GM12874 (cell line): ENCODE measurements at regions not wholly inside any gene's neighbourhood (a gene's known extent, or its start where the extent isn't known, plus 50 kb on each side); places are given as distances from the start of the nearest gene placed in this dataset.

ENCODE experiments used
- CTCF ChIP-seq: IDR thresholded peaks from 2 replicates; pipeline ENCODE4 v1.5.1; 2011; ENCODE audit warnings: low read depth, mild to moderate bottlenecking, control low read depth, low read length, moderate library complexity; ENCODE audit not compliant: insufficient read depth

GRCh38 chr6:126641641-126642040 lies 301.7 kb downstream of the CENPW start:
- no peak for TF ChIP-seq CTCF

GRCh38 chr6:126643352-126643751 lies 303.4 kb downstream of the CENPW start:
- TF ChIP-seq CTCF = no peak

- TF ChIP-seq CTCF = no peak
Observed at GRCh38 chr6:126650931-126651330, 311.0 kb downstream of the CENPW start.

- peak; percentile 28; the same call in 1 of the 2 replicates for TF ChIP-seq CTCF
Observed at GRCh38 chr6:126657561-126658175, 317.8 kb downstream of the CENPW start.

- no peak for TF ChIP-seq CTCF
Observed at GRCh38 chr6:126660376-126660775, 320.5 kb downstream of the CENPW start.

- no peak for TF ChIP-seq CTCF
Observed at GRCh38 chr6:126661646-126662045, 321.7 kb downstream of the CENPW start.

- TF ChIP-seq CTCF = no peak
Observed at GRCh38 chr6:126662966-126663365, 323.1 kb downstream of the CENPW start.
